GM18907 (cell line): ENCODE measurements at regions not wholly inside any gene's neighbourhood (a gene's known extent, or its start where the extent isn't known, plus 50 kb on each side); places are given as distances from the start of the nearest gene placed in this dataset.

Experiments used
- ATAC-seq: cut with Tn5 transposase; IDR thresholded peaks from one replicate; pipeline ENCODE4 v1.9.1; 2021; ENCODE audit warnings: mild to moderate bottlenecking, moderate library complexity; ENCODE audit not compliant: unreplicated experiment

DNA sequence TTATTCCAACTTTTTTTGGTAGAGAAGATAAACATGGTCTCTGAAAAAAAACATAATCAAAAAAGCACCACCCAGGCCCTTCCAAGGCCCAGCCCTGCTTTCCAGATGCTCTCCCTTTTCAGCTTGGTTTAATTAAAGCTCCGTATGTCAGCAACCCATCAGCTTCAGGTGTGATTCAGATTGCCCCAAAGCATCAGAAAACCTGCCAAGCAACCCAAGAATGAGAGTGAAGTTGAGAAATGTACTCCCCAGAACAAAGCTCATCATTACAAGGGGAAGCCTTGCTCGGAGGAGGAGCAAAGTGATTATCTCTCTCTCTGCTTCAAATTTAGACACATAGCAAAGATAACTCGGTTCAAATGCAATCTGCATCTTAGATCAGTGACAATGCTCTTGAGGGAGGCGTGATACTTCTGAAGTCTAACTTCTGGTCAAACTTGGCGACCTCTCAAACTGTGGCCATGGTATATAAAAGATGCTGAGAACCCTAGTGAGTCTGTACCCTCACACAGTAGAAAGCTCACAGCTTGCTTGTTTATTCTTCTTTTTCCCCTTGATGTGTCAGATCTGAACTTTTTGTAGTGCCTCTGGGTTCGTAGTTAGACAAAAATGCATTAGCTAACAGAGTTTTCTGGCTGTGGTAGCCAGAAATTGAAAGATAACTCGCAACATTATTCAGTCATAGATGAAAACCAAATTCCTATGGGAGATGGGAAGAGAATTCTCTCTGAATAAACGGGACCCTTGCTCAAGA, 63.3 kb upstream of the ZC3H11B start:
- no peak for ATAC-seq

DNA sequence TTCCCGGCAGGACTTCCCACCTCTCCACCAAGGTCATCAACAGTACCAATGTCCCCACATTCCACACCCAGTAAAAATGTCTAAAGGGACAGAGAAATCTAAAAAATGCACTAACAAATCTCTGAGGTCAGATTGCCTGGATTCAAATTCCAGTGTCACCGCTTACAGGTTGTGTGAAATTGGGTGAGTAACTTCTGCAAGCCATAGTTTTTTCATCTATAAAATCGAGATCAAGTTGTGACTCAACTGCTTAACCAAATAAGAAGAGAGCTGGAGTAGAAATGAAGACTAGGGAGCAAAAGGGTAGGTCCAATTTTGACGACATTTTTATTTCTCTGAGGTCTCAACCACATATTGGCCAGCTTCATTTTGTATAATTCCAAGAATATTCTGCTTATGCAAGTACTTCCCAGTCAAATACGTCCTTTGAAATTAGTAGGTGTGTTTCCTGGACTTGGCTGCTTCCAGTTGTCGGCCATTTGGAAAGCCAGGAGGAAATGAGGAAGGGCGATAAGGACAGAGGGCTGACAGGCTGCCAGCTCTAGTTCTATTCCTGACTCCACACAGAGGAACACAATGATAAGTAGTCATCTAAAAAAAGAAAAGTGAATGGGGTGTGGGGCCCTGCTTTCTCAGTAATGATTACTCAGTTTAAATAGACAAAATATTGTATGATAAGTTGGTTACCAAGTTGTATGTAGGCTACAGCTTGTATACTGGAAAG, 57.7 kb upstream of the ZC3H11B start:
- no peak for ATAC-seq

DNA sequence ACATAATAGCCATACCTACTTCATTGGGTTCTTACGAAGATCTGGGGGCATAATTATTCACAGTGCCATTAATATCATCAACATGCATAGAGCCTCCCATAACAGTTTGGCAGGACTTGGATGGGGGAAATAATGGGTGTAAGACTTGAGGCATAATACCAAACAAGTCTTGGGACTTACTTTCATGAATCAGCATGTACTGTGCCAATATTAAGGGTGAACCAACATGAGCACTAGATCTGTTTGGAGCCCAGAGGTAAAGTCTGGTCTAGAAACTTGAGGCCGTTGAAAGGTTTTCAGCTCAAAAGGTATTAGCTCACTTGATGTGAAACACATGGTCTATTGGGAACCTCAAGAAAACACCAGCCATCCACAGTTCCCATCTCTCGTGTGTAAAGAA, 56.7 kb upstream of the ZC3H11B start:
- ATAC-seq, result no peak

DNA sequence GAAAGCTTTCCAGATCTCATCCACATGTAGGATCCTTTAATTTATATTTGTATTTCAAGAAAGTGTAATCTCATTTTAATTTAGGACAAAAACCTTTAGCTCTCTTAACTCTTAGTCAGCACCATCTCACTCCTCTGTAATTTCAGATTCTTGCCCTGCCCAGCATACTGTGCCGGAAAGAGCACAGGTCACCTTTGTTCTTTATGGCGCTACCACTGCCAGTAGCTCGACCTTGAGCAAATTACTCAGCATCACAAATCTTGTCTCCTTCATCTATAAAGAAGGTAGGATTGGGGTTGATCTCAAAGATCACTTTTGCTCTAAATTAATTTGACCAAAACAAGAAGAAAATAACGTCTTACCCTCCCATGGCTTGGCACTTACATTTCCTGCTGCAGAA, 56.1 kb upstream of the ZC3H11B start:
- ATAC-seq, result no peak

DNA sequence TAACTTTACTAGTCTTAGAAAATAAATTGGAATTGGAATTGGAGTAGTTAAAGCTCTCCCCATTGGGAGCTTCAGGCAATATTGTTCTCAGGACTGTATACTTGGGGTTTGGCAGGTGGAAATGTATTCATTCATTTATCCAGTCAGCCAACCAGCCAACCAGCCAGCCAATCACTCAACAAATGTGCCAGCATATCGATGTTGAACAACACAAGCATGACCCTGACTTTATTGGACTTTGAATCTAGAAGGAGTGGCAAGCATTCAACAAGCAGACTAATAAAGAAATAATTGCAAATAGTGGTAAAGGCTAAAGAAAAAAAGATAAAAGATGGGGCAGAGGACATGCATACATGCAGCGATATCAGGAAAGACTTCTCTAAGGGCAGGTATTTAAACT, 55.5 kb upstream of the ZC3H11B start:
- no peak for ATAC-seq

DNA sequence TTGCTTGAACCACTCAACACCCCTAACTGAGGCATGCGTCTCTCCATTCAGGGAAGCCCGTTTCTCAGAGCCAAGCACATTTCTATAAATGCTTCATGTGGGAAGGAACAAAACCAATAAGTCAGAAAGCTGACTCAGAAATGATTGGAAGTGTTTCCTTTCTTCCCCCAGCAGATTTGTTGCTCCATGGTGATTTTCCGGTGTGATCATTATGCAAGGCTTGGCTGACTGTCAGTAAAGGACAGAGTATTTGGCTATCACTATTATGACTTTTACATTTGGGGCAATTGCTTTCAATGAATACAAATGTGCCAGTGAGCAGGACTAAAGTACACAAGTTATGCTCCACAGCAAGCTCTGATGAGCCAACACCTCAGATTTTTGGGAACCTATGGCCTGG, 53.3 kb upstream of the ZC3H11B start:
- ATAC-seq, result no peak

DNA sequence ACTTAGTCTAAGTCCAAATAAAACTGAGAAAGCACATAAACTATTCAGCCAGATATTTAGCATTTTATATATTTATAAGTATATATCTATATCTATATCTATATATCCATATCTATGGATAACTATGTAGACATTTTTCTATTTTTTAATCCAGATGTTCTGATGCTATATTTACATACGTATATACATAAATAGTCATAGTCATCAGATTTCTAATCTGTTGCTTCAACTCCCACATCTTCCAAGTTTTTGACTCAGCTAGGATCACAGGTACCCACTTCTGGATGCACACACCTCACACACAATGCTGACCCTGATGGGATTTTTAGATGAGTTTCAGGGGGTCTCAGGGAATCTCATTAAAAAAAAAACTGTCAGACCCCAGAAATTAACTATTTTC, 52.2 kb upstream of the ZC3H11B start:
- no peak for ATAC-seq

DNA sequence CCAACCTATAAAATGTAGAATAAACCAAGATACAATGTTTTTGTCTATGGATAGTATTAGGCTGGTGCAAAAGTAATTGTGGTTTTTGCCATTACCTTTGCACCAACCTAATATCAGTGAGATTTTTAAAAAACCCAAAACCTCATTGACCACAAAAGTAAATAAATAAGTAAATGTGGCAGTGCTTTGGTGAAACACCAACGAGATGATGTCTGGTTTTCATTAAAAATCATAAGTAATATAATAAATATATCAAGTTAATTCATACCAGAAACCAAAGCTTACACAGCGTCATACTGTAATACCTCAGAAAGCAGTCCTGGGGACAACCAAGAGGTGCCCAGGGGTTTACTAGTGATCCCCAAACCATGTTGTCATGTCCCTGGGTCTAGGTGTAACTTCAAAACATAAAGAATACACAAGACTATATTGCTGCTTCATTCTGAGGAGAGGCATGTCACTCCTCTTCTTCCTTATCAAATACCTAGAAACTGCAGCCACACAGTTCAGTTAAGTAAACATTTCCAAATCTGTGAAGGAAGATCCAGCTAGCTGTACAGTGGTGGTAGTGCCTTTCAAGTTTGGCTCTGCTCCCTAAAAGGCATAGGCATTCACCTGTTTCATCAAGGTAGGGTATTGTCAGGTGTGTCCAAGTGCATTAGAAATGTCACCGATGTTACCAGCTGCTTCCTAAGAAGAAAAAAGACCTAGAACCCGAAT, 51.6 kb upstream of the ZC3H11B start:
- no peak for ATAC-seq
